Panc1 (cell line): ENCODE measurements at regions not wholly inside any gene's neighbourhood (a gene's known extent, or its start where the extent isn't known, plus 50 kb on each side); places are given as distances from the start of the nearest gene placed in this dataset.

ENCODE experiments used
- ATAC-seq: fragments of 200-7000 bp; cut with Tn5 transposase; 2 replicates; pipeline ENCODE4 v1.9.1; 2020; ENCODE audit warnings: mild to moderate bottlenecking, moderate library complexity
- BruUV-seq: library from RNA; stranded (reverse); fragments of 400-500 nt; replicated peaks from 2 replicates; lab custom pipeline; 2021; lab: Mats Ljungman, UMichigan
- CTCF ChIA-PET: fragments of 300-600 bp; sonication (Branson Sonifier 250); formaldehyde crosslinking; loops from one replicate; lab custom pipeline; 2022; ENCODE audit warnings: antibody characterized with exemption; lab: Charles Lee
- POLR2A ChIA-PET: fragments of 300-600 bp; sonication (Branson Sonifier 250); formaldehyde crosslinking; loops from one replicate; lab custom pipeline; 2022; ENCODE audit warnings: antibody characterized with exemption; lab: Charles Lee
- DNase-seq: peaks from one replicate; pipeline ENCODE4 v3.0.0-alpha.2; 2010; ENCODE audit warnings: low read depth, low spot score
- H3K27ac ChIP-seq: 2 replicates; pipeline ENCODE4 v1.5.1; 2011; ENCODE audit warnings: mild to moderate bottlenecking, low read length, inconsistent platforms
- H3K27me3 ChIP-seq: fragments of 200-500 bp; sonication (Bioruptor generic); 2 replicates; pipeline ENCODE4 v1.6.0; 2014; ENCODE audit warnings: low read length, inconsistent platforms; ENCODE audit not compliant: control insufficient read depth, insufficient read depth
- H3K36me3 ChIP-seq: fragments of 200-500 bp; sonication (Bioruptor generic); 2 replicates; pipeline ENCODE4 v1.5.1; 2014; ENCODE audit warnings: inconsistent platforms, mild to moderate bottlenecking, low read length, moderate library complexity; ENCODE audit not compliant: control insufficient read depth, insufficient read depth
- H3K4me1 ChIP-seq: 2 replicates; pipeline ENCODE4 v1.5.1; 2011; ENCODE audit warnings: inconsistent platforms, mild to moderate bottlenecking, low read length, moderate library complexity; ENCODE audit not compliant: control insufficient read depth, insufficient read depth
- H3K4me3 ChIP-seq, 2 experiments: 2 replicates each; pipeline ENCODE4 v1.5.1; 2011 to 2012; ENCODE audit warnings: low read depth in 2 of 2, low read length in 2 of 2, mild to moderate bottlenecking in 2 of 2, inconsistent platforms in 1 of 2, moderate library complexity in 1 of 2
- H3K9me3 ChIP-seq: fragments of 200-500 bp; sonication (Bioruptor generic); 2 replicates; pipeline ENCODE4 v1.5.1; 2014; ENCODE audit warnings: low read depth, mild to moderate bottlenecking, inconsistent platforms, low read length, moderate library complexity; ENCODE audit not compliant: control insufficient read depth, insufficient read depth
- POLR2AphosphoS5 ChIP-seq: IDR thresholded peaks from 2 replicates; pipeline ENCODE4 v1.6.1; 2012; ENCODE audit warnings: mild to moderate bottlenecking, low read depth, low read length, moderate library complexity
- REST ChIP-seq, 2 experiments: IDR thresholded peaks; 2 replicates each; pipeline ENCODE4 v1.6.1; 2011 to 2012; ENCODE audit warnings: low read depth in 2 of 2, control low read depth in 1 of 2, low read length in 1 of 2, mild to moderate bottlenecking in 1 of 2, moderate library complexity in 1 of 2; ENCODE audit not compliant: insufficient read depth in 1 of 2
- SIN3A ChIP-seq: IDR thresholded peaks from 2 replicates; pipeline ENCODE4 v1.6.1; 2012; ENCODE audit warnings: low read depth, mild to moderate bottlenecking, low read length, moderate library complexity, borderline replicate concordance; ENCODE audit not compliant: insufficient read depth
- TCF7L2 ChIP-seq: IDR thresholded peaks from 2 replicates; pipeline ENCODE4 v1.6.1; 2011; ENCODE audit warnings: mild to moderate bottlenecking, low read depth, low read length, inconsistent platforms
- in situ Hi-C: cut with HindIII; loops from 2 replicates; pipeline ENCODE4 v1.10.0; 2016; ENCODE audit warnings: low sequenced_read_pairs, low pct_unique_long_range_greater_than_20kb
- intact Hi-C: fragments of 100-400 bp; cut with micrococcal nuclease; formaldehyde crosslinking; loops from one replicate; pipeline ENCODE4 v1.10.0; 2022; ENCODE audit not compliant: unreplicated experiment
- TF ChIP-seq, protein P1 (sequence below): fragments of 450-650 bp; IDR thresholded peaks from 2 replicates; pipeline ENCODE4 v1.5.1; 2017; ENCODE audit warnings: mild to moderate bottlenecking

DNA sequence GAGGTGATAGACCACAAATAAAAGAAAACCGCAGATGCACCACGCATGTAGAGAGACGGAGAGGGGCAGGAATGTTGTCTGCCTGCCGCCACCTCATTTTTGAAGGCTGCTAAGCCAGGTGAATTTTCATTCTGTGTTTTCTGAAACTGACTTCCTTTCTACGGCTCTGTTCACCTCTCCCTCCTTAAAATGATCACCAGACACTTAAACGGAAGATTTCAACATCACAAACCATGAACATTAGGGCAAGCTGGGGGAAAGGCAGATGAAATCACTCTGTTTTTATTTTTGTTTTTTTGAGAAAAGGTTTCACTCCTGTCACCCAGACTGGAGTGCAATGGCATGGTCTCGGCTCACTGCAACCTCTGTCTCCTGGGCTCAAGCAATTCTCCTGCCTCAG, 232.4 kb downstream of the MIAT start:
- H3K4me1 ChIP-seq = peaks cover 6% of the 10 kb centered on the region
- BruUV-seq = no TSS peak
- no peak for DNase-seq
- H3K27me3 ChIP-seq = no peaks in the 10 kb centered on the region
- ChIA-PET POLR2A (no interaction called here), CTCF (no interaction called here)
- no peak overlapping the region for H3K27ac ChIP-seq
- TF ChIP-seq TCF7L2 = no peak
- no peak for TF ChIP-seq REST (IDR thresholded peaks at IDR 0.05; ENCODE audit: insufficient read depth in 1 of 2, low read depth in 2 of 2, low read length in 1 of 2)
- TF ChIP-seq, protein P1, sequence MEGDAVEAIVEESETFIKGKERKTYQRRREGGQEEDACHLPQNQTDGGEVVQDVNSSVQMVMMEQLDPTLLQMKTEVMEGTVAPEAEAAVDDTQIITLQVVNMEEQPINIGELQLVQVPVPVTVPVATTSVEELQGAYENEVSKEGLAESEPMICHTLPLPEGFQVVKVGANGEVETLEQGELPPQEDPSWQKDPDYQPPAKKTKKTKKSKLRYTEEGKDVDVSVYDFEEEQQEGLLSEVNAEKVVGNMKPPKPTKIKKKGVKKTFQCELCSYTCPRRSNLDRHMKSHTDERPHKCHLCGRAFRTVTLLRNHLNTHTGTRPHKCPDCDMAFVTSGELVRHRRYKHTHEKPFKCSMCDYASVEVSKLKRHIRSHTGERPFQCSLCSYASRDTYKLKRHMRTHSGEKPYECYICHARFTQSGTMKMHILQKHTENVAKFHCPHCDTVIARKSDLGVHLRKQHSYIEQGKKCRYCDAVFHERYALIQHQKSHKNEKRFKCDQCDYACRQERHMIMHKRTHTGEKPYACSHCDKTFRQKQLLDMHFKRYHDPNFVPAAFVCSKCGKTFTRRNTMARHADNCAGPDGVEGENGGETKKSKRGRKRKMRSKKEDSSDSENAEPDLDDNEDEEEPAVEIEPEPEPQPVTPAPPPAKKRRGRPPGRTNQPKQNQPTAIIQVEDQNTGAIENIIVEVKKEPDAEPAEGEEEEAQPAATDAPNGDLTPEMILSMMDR = no peak
- no peak for TF ChIP-seq POLR2AphosphoS5
- no peak for TF ChIP-seq SIN3A
- ATAC-seq = no peak
- no peak overlapping the region for H3K4me3 ChIP-seq
- no peaks in the 10 kb centered on the region for H3K9me3 ChIP-seq
- in situ Hi-C loops (no loop called here), intact Hi-C loops (no loop called here)
- H3K36me3 ChIP-seq = no peaks in the 10 kb centered on the region

- POLR2A ChIA-PET = no interaction called here
- H3K27ac ChIP-seq = no peak overlapping the region
- H3K36me3 ChIP-seq = no peaks in the 10 kb centered on the region
- in situ Hi-C loops = no loop called here
- H3K27me3 ChIP-seq = no peaks in the 10 kb centered on the region
- no peak overlapping the region for H3K4me3 ChIP-seq
- no TSS peak for BruUV-seq
- DNase-seq = no peak
- H3K9me3 ChIP-seq = no peaks in the 10 kb centered on the region
- no peak for TF ChIP-seq REST (IDR thresholded peaks at IDR 0.05; ENCODE audit: insufficient read depth in 1 of 2, low read depth in 2 of 2, low read length in 1 of 2)
- no peak for TF ChIP-seq SIN3A
- TF ChIP-seq, protein P1 = no peak
- no peak for TF ChIP-seq POLR2AphosphoS5
- no peak for TF ChIP-seq TCF7L2
- intact Hi-C loops = no loop called here
- peaks cover 7% of the 10 kb centered on the region for H3K4me1 ChIP-seq
- CTCF ChIA-PET = no interaction called here
- no peak for ATAC-seq
These were observed 233.5 kb downstream of the MIAT start for GRCh38 chr22:26890870-26891269.
